GM12874 (cell line): ENCODE measurements at regions not wholly inside any gene's neighbourhood (a gene's known extent, or its start where the extent isn't known, plus 50 kb on each side); places are given as distances from the start of the nearest gene placed in this dataset.

Experiments used
- CTCF ChIP-seq: IDR thresholded peaks from 2 replicates; pipeline ENCODE4 v1.5.1; 2011; ENCODE audit warnings: low read depth, mild to moderate bottlenecking, control low read depth, low read length, moderate library complexity; ENCODE audit not compliant: insufficient read depth

GRCh38 chr10:3408603-3409365 lies 236.2 kb upstream of the PITRM1 start:
- no peak for TF ChIP-seq CTCF

GRCh38 chr10:3407208-3407607 lies 234.6 kb upstream of the PITRM1 start:
- no peak for TF ChIP-seq CTCF

- TF ChIP-seq CTCF: no peak
These were observed 234.0 kb upstream of the PITRM1 start for GRCh38 chr10:3406556-3406955.

GRCh38 chr10:3404381-3404780 lies 231.8 kb upstream of the PITRM1 start:
- no peak for TF ChIP-seq CTCF

GRCh38 chr10:3402187-3402751 lies 229.7 kb upstream of the PITRM1 start:
- no peak for TF ChIP-seq CTCF

- TF ChIP-seq CTCF: no peak
These were observed 228.9 kb upstream of the PITRM1 start for GRCh38 chr10:3401491-3401938.

- TF ChIP-seq CTCF: no peak
These were observed 227.8 kb upstream of the PITRM1 start for GRCh38 chr10:3400348-3400747.
